Astrocyte (in vitro differentiated cells and primary cell): ENCODE measurements at regions not wholly inside any gene's neighbourhood (a gene's known extent, or its start where the extent isn't known, plus 50 kb on each side); places are given as distances from the start of the nearest gene placed in this dataset.

Experiments
- DNase-seq: peaks from one replicate; pipeline ENCODE4 v3.0.0-alpha.2; 2010; ENCODE audit warnings: low read depth
- FAIRE-seq: peaks from 2 replicates; lab custom pipeline; 2011; peaks lifted over from hg19 to GRCh38; lab: Jason Lieb, UNC
- H2AFZ ChIP-seq: 2 replicates; pipeline ENCODE4 v1.6.0; 2012; ENCODE audit warnings: low read depth, low read length, inconsistent platforms
- H3K27ac ChIP-seq: 2 replicates; pipeline ENCODE4 v1.5.1; 2011; ENCODE audit warnings: low read depth, low read length, inconsistent platforms
- H3K27me3 ChIP-seq: 2 replicates; pipeline ENCODE4 v1.6.0; 2011; ENCODE audit warnings: low read length, inconsistent platforms; ENCODE audit not compliant: insufficient read depth
- H3K36me3 ChIP-seq: 2 replicates; pipeline ENCODE4 v1.5.1; 2011; ENCODE audit warnings: low read length, inconsistent platforms; ENCODE audit not compliant: insufficient read depth
- H3K4me1 ChIP-seq: 2 replicates; pipeline ENCODE4 v1.5.1; 2011; ENCODE audit warnings: low read length, inconsistent platforms; ENCODE audit not compliant: insufficient read depth
- H3K4me2 ChIP-seq: 2 replicates; pipeline ENCODE4 v1.6.0; 2012; ENCODE audit warnings: low read length, inconsistent platforms
- H3K4me3 ChIP-seq: 2 replicates; pipeline ENCODE4 v1.5.1; 2011; ENCODE audit warnings: low read depth, mild to moderate bottlenecking, low read length, inconsistent platforms; ENCODE audit not compliant: insufficient read depth
- H3K79me2 ChIP-seq: 2 replicates; pipeline ENCODE4 v1.6.0; 2012; ENCODE audit warnings: mild to moderate bottlenecking, low read length, inconsistent platforms; ENCODE audit not compliant: insufficient read depth
- H3K9ac ChIP-seq: 2 replicates; pipeline ENCODE4 v1.6.0; 2012; ENCODE audit warnings: mild to moderate bottlenecking, low read length, inconsistent platforms
- H3K9me3 ChIP-seq: 2 replicates; pipeline ENCODE4 v1.5.1; 2012; ENCODE audit warnings: low read depth, mild to moderate bottlenecking, low read length, inconsistent platforms; ENCODE audit not compliant: insufficient read depth
- H4K20me1 ChIP-seq: 2 replicates; pipeline ENCODE4 v1.6.0; 2012; ENCODE audit warnings: low read length, inconsistent platforms; ENCODE audit not compliant: insufficient read depth
- H3K27ac Mint-ChIP-seq: one replicate; pipeline ENCODE4 v1.8.0; 2021; ENCODE audit warnings: mild to moderate bottlenecking, mixed read lengths; ENCODE audit not compliant: unreplicated experiment
- H3K27me3 Mint-ChIP-seq: one replicate; pipeline ENCODE4 v1.8.0; 2021; ENCODE audit warnings: low read depth, mixed read lengths; ENCODE audit not compliant: unreplicated experiment
- H3K36me3 Mint-ChIP-seq: one replicate; pipeline ENCODE4 v1.8.0; 2021; ENCODE audit warnings: low read depth, mixed read lengths; ENCODE audit not compliant: unreplicated experiment
- H3K4me1 Mint-ChIP-seq: one replicate; pipeline ENCODE4 v1.8.0; 2021; ENCODE audit warnings: low read depth, mixed read lengths; ENCODE audit not compliant: unreplicated experiment
- H3K4me3 Mint-ChIP-seq: one replicate; pipeline ENCODE4 v1.8.0; 2021; ENCODE audit warnings: mild to moderate bottlenecking, moderate library complexity, mixed read lengths; ENCODE audit not compliant: unreplicated experiment
- H3K9me3 Mint-ChIP-seq: one replicate; pipeline ENCODE4 v1.8.0; 2021; ENCODE audit warnings: mild to moderate bottlenecking, mixed read lengths; ENCODE audit not compliant: unreplicated experiment
- CTCF ChIP-seq: IDR thresholded peaks from 2 replicates; pipeline ENCODE4 v1.5.1; 2011; ENCODE audit warnings: low read depth, mild to moderate bottlenecking, inconsistent platforms, low read length, moderate library complexity; ENCODE audit not compliant: insufficient read depth
- EZH2 ChIP-seq: IDR thresholded peaks from 2 replicates; pipeline ENCODE4 v1.6.1; 2012; ENCODE audit warnings: mild to moderate bottlenecking, low read length, inconsistent platforms; ENCODE audit not compliant: insufficient read depth

- H3K36me3 Mint-ChIP-seq: no peaks in the 10 kb centered on the region
- Histone ChIP-seq H3K4me1 (peaks cover 16% of the 10 kb centered on the region), H3K79me2 (no peaks in the 10 kb centered on the region), H3K4me2 (peak overlapping the region; percentile 66), H2AFZ (no peak overlapping the region), H3K4me3 (peak overlapping the region; percentile 13), H3K9ac (peak overlapping the region; percentile 31), H3K27me3 (no peaks in the 10 kb centered on the region), H3K27ac (peak overlapping the region; percentile 11), H3K9me3 (no peaks in the 10 kb centered on the region), H3K36me3 (no peaks in the 10 kb centered on the region), H4K20me1 (no peaks in the 10 kb centered on the region)
- peaks cover 2% of the 10 kb centered on the region for H3K9me3 Mint-ChIP-seq
- no peak for TF ChIP-seq EZH2
- TF ChIP-seq CTCF: peak; percentile 67
- FAIRE-seq: peak; percentile 17
- DNase-seq: peak; percentile 70
- H3K27ac Mint-ChIP-seq: no peak overlapping the region
- no peak overlapping the region for H3K4me3 Mint-ChIP-seq
- H3K4me1 Mint-ChIP-seq: peaks cover 3% of the 10 kb centered on the region
- H3K27me3 Mint-ChIP-seq: no peaks in the 10 kb centered on the region
These were observed 259.2 kb downstream of the RFC3 start for GRCh38 chr13:34076943-34077703.

GRCh38 chr13:34078334-34078999 is 260.5 kb downstream of the RFC3 start:
- no peak overlapping the region for H2AFZ ChIP-seq
- H3K27me3 ChIP-seq: no peaks in the 10 kb centered on the region
- TF ChIP-seq EZH2: no peak
- TF ChIP-seq CTCF: no peak
- H3K9me3 ChIP-seq: no peaks in the 10 kb centered on the region
- no peak overlapping the region for H3K27ac ChIP-seq
- H3K36me3 ChIP-seq: no peaks in the 10 kb centered on the region
- no peak overlapping the region for H3K4me3 ChIP-seq
- H3K9me3 Mint-ChIP-seq: peaks cover 2% of the 10 kb centered on the region
- no peak overlapping the region for H3K27ac Mint-ChIP-seq
- no peaks in the 10 kb centered on the region for H4K20me1 ChIP-seq
- H3K9ac ChIP-seq: no peak overlapping the region
- FAIRE-seq: no peak
- no peak overlapping the region for H3K4me2 ChIP-seq
- no peaks in the 10 kb centered on the region for H3K27me3 Mint-ChIP-seq
- H3K79me2 ChIP-seq: no peaks in the 10 kb centered on the region
- H3K36me3 Mint-ChIP-seq: no peaks in the 10 kb centered on the region
- H3K4me1 ChIP-seq: peaks cover 16% of the 10 kb centered on the region
- DNase-seq: no peak
- H3K4me3 Mint-ChIP-seq: no peak overlapping the region
- H3K4me1 Mint-ChIP-seq: peaks cover 3% of the 10 kb centered on the region

GRCh38 chr13:34085204-34085603 is 267.3 kb downstream of the RFC3 start:
- H3K9me3 ChIP-seq: peaks cover 3% of the 10 kb centered on the region
- Mint-ChIP-seq H3K4me1 (no peaks in the 10 kb centered on the region), H3K27ac (no peak overlapping the region), H3K9me3 (peaks cover 11% of the 10 kb centered on the region), H3K27me3 (no peaks in the 10 kb centered on the region), H3K4me3 (no peak overlapping the region), H3K36me3 (no peaks in the 10 kb centered on the region)
- no peaks in the 10 kb centered on the region for H3K27me3 ChIP-seq
- no peaks in the 10 kb centered on the region for H3K36me3 ChIP-seq
- no peak overlapping the region for H3K9ac ChIP-seq
- no peaks in the 10 kb centered on the region for H4K20me1 ChIP-seq
- H3K79me2 ChIP-seq: no peaks in the 10 kb centered on the region
- no peak overlapping the region for H3K4me3 ChIP-seq
- FAIRE-seq: no peak
- DNase-seq: no peak
- no peak overlapping the region for H3K27ac ChIP-seq
- no peak overlapping the region for H2AFZ ChIP-seq
- no peak for TF ChIP-seq EZH2
- no peak for TF ChIP-seq CTCF
- no peaks in the 10 kb centered on the region for H3K4me1 ChIP-seq
- H3K4me2 ChIP-seq: no peak overlapping the region
